ENCODE measurements at regions not wholly inside any gene's neighbourhood (a gene's known extent, or its start where the extent isn't known, plus 50 kb on each side); places are given as distances from the start of the nearest gene placed in this dataset.
"Not testable (repeated sequence)": the region's sequence is repeated elsewhere in the genome, so short reads cannot be mapped to it uniquely, and the experiment has no call there.

- no TSS peak for BruUV-seq (replicated peaks)
- H3K27me3 ChIP-seq (ENCODE audit: insufficient read depth, low read length), result no peaks in the 10 kb centered on the region
- DNase-seq (ENCODE audit: low read depth, low spot score) (no peak), ATAC-seq (no peak)
- no peaks in the 10 kb centered on the region for H3K9me2 ChIP-seq (ENCODE audit: insufficient read depth)
- H3K9ac ChIP-seq (ENCODE audit: low read length), result no peak overlapping the region
- no peaks in the 10 kb centered on the region for H3K36me3 ChIP-seq (ENCODE audit: control insufficient read depth in 1 of 2, insufficient read depth in 2 of 2, low read length in 2 of 2)
- no peak overlapping the region for H3K4me3 ChIP-seq (replicated peaks in 1 of 2; ENCODE audit: low read depth in 1 of 2, low read length in 2 of 2)
- TF ChIP-seq CEBPB (IDR thresholded peaks at IDR 0.05; ENCODE audit: low read depth) (no peak), ZBTB33 (IDR thresholded peaks at IDR 0.05; ENCODE audit: extremely low read depth, insufficient replicate concordance, low read length) (no peak), EZH2phosphoT487 (IDR thresholded peaks at IDR 0.05; ENCODE audit: borderline replicate concordance) (no peak), ELF1 (IDR thresholded peaks at IDR 0.05; ENCODE audit: borderline replicate concordance, low read depth) (no peak), SP1 (IDR thresholded peaks at IDR 0.05; ENCODE audit: low read depth) (no peak), CBX3 (IDR thresholded peaks at IDR 0.05; ENCODE audit: low read depth) (no peak), YY1 (IDR thresholded peaks at IDR 0.05; ENCODE audit: extremely low read depth, insufficient replicate concordance, low read depth, low read length) (no peak), EZH2 (IDR thresholded peaks at IDR 0.05) (no peak), JUND (IDR thresholded peaks at IDR 0.05) (no peak), ZNF274 (IDR thresholded peaks at IDR 0.05; ENCODE audit: low read depth, low read length) (no peak), MAX (IDR thresholded peaks at IDR 0.05) (no peak), ZFX (IDR thresholded peaks at IDR 0.05) (no peak), FOSL1 (IDR thresholded peaks at IDR 0.05; ENCODE audit: low read depth) (no peak), TCF7L2 (IDR thresholded peaks at IDR 0.05; ENCODE audit: borderline replicate concordance, extremely low read depth, insufficient read depth, insufficient read length) (no peak)
- H4K20me1 ChIP-seq (ENCODE audit: insufficient read depth), result no peaks in the 10 kb centered on the region
- CTCF ChIA-PET, result no interaction called here
- POLR2A ChIA-PET, result no interaction called here
- no peak overlapping the region for H3K27ac ChIP-seq (ENCODE audit: low read depth, low read length)
- no peaks in the 10 kb centered on the region for H3K79me2 ChIP-seq (ENCODE audit: insufficient read depth, low read length)
- no peaks in the 10 kb centered on the region for H3K9me3 ChIP-seq (ENCODE audit: control insufficient read depth in 1 of 2, insufficient read depth in 1 of 2, low read depth in 1 of 2, low read length in 2 of 2)
- no peak overlapping the region for H2AFZ ChIP-seq (ENCODE audit: low read depth, low read length, poor library complexity, severe bottlenecking)
- H3K4me1 ChIP-seq (ENCODE audit: control insufficient read depth in 1 of 2, insufficient read depth in 2 of 2, low read length in 2 of 2), result peaks cover 4 to 6% of the 10 kb centered on the region in 2 experiments; a peak in 3 of 4 replicates
- RAD21 ChIA-PET (ENCODE audit: low non-redundant PET in 1 of 2, low total read pairs in 2 of 2, uncharacterized antibody in 2 of 2, unreplicated experiment in 2 of 2), result no interaction called here
- no peak overlapping the region for H3K4me2 ChIP-seq (ENCODE audit: low read length)
- intact Hi-C loops (cut with micrococcal nuclease), result no loop called here
These were observed 108.7 kb upstream of the SLC39A10 start for GRCh38 chr2:195548198-195548940.

GRCh38 chr2:195547268-195547840 lies 109.7 kb upstream of the SLC39A10 start:
- intact Hi-C loops (cut with micrococcal nuclease); H3K27ac ChIP-seq (ENCODE audit: low read depth, low read length); H3K36me3 ChIP-seq (ENCODE audit: control insufficient read depth in 1 of 2, insufficient read depth in 2 of 2, low read length in 2 of 2); H4K20me1 ChIP-seq (ENCODE audit: insufficient read depth); H3K27me3 ChIP-seq (ENCODE audit: insufficient read depth, low read length); RAD21 ChIA-PET (ENCODE audit: low non-redundant PET in 1 of 2, low total read pairs in 2 of 2, uncharacterized antibody in 2 of 2, unreplicated experiment in 2 of 2); H3K9ac ChIP-seq (ENCODE audit: low read length); DNase-seq (ENCODE audit: low read depth, low spot score); H3K9me3 ChIP-seq (ENCODE audit: control insufficient read depth in 1 of 2, insufficient read depth in 1 of 2, low read depth in 1 of 2, low read length in 2 of 2); H3K4me1 ChIP-seq (ENCODE audit: control insufficient read depth in 1 of 2, insufficient read depth in 2 of 2, low read length in 2 of 2); H2AFZ ChIP-seq (ENCODE audit: low read depth, low read length, poor library complexity, severe bottlenecking); ATAC-seq; H3K4me2 ChIP-seq (ENCODE audit: low read length); BruUV-seq (replicated peaks); H3K79me2 ChIP-seq (ENCODE audit: insufficient read depth, low read length); CTCF ChIA-PET; H3K9me2 ChIP-seq (ENCODE audit: insufficient read depth); POLR2A ChIA-PET; H3K4me3 ChIP-seq (replicated peaks in 1 of 2; ENCODE audit: low read depth in 1 of 2, low read length in 2 of 2): not testable (repeated sequence)

Data from HCT116 (cell line).